ENCODE measurements at regions not wholly inside any gene's neighbourhood (a gene's known extent, or its start where the extent isn't known, plus 50 kb on each side); places are given as distances from the start of the nearest gene placed in this dataset.

DNA sequence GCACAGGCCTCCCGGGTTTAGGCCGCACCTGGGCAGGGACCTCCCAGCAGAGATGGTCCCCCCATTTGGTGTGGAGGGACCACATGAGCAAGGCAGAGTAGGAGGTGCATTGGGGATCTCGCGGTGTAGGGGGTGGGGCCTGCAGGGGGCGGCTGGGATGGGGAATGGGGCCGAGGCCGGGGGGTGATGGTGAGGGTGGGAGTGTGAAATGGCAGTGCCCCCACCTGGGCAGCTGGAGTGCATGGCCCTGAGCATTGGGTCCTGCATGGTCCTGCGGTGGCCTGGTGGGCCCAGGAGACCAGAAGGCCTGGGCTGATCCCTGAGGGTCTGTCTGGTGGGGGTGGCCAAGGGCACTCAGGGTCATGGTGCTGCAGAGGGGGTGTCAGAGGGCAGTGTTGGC lies 111.8 kb downstream of the KIF26A start:
- TF ChIP-seq FOXP2 (optimal IDR thresholded peaks at IDR 0.05; ENCODE audit: borderline replicate concordance, extremely low read depth, extremely low read length, insufficient read depth) = no peak
- TF ChIP-seq POLR2AphosphoS5 (IDR thresholded peaks at IDR 0.05; ENCODE audit: low read depth, low read length) = no peak
- no peak for TF ChIP-seq SIN3A (IDR thresholded peaks at IDR 0.05; ENCODE audit: borderline replicate concordance, insufficient read depth, low read length)
- TF ChIP-seq, protein P1, sequence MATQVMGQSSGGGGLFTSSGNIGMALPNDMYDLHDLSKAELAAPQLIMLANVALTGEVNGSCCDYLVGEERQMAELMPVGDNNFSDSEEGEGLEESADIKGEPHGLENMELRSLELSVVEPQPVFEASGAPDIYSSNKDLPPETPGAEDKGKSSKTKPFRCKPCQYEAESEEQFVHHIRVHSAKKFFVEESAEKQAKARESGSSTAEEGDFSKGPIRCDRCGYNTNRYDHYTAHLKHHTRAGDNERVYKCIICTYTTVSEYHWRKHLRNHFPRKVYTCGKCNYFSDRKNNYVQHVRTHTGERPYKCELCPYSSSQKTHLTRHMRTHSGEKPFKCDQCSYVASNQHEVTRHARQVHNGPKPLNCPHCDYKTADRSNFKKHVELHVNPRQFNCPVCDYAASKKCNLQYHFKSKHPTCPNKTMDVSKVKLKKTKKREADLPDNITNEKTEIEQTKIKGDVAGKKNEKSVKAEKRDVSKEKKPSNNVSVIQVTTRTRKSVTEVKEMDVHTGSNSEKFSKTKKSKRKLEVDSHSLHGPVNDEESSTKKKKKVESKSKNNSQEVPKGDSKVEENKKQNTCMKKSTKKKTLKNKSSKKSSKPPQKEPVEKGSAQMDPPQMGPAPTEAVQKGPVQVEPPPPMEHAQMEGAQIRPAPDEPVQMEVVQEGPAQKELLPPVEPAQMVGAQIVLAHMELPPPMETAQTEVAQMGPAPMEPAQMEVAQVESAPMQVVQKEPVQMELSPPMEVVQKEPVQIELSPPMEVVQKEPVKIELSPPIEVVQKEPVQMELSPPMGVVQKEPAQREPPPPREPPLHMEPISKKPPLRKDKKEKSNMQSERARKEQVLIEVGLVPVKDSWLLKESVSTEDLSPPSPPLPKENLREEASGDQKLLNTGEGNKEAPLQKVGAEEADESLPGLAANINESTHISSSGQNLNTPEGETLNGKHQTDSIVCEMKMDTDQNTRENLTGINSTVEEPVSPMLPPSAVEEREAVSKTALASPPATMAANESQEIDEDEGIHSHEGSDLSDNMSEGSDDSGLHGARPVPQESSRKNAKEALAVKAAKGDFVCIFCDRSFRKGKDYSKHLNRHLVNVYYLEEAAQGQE (IDR thresholded peaks at IDR 0.05; ENCODE audit: insufficient read depth in 1 of 2, low read depth in 2 of 2, low read length in 2 of 2) = no peak
- TF ChIP-seq TAF1 (IDR thresholded peaks at IDR 0.05; ENCODE audit: borderline replicate concordance, insufficient read depth, low read length) = no peak

GRCh38 chr14:104252256-104253215 lies 114.1 kb downstream of the KIF26A start:
- TF ChIP-seq, protein P1 (IDR thresholded peaks at IDR 0.05; ENCODE audit: insufficient read depth in 1 of 2, low read depth in 2 of 2, low read length in 2 of 2) = no peak
- TF ChIP-seq TAF1 (IDR thresholded peaks at IDR 0.05; ENCODE audit: borderline replicate concordance, insufficient read depth, low read length) (no peak), POLR2AphosphoS5 (IDR thresholded peaks at IDR 0.05; ENCODE audit: low read depth, low read length) (no peak), SIN3A (IDR thresholded peaks at IDR 0.05; ENCODE audit: borderline replicate concordance, insufficient read depth, low read length) (no peak), FOXP2 (optimal IDR thresholded peaks at IDR 0.05; ENCODE audit: borderline replicate concordance, extremely low read depth, extremely low read length, insufficient read depth) (no peak)

- TF ChIP-seq POLR2AphosphoS5 (IDR thresholded peaks at IDR 0.05; ENCODE audit: low read depth, low read length) (no peak), SIN3A (IDR thresholded peaks at IDR 0.05; ENCODE audit: borderline replicate concordance, insufficient read depth, low read length) (no peak), FOXP2 (optimal IDR thresholded peaks at IDR 0.05; ENCODE audit: borderline replicate concordance, extremely low read depth, extremely low read length, insufficient read depth) (no peak), TAF1 (IDR thresholded peaks at IDR 0.05; ENCODE audit: borderline replicate concordance, insufficient read depth, low read length) (no peak)
- TF ChIP-seq, protein P1 (IDR thresholded peaks at IDR 0.05; ENCODE audit: insufficient read depth in 1 of 2, low read depth in 2 of 2, low read length in 2 of 2) = no peak
Observed at GRCh38 chr14:104253223-104253822, 114.9 kb downstream of the KIF26A start.

GRCh38 chr14:104253901-104254353 lies 115.5 kb downstream of the KIF26A start:
- TF ChIP-seq POLR2AphosphoS5 (IDR thresholded peaks at IDR 0.05; ENCODE audit: low read depth, low read length) = no peak
- TF ChIP-seq FOXP2 (optimal IDR thresholded peaks at IDR 0.05; ENCODE audit: borderline replicate concordance, extremely low read depth, extremely low read length, insufficient read depth) = no peak
- no peak for TF ChIP-seq SIN3A (IDR thresholded peaks at IDR 0.05; ENCODE audit: borderline replicate concordance, insufficient read depth, low read length)
- TF ChIP-seq, protein P1 (IDR thresholded peaks at IDR 0.05; ENCODE audit: insufficient read depth in 1 of 2, low read depth in 2 of 2, low read length in 2 of 2) = no peak
- TF ChIP-seq TAF1 (IDR thresholded peaks at IDR 0.05; ENCODE audit: borderline replicate concordance, insufficient read depth, low read length) = no peak
